ENCODE measurements at regions not wholly inside any gene's neighbourhood (a gene's known extent, or its start where the extent isn't known, plus 50 kb on each side); places are given as distances from the start of the nearest gene placed in this dataset.

- TF ChIP-seq POLR2AphosphoS5 (IDR thresholded peaks at IDR 0.05; ENCODE audit: low read depth, low read length) (no peak), EGR1 (IDR thresholded peaks at IDR 0.05; ENCODE audit: low read depth) (no peak), TCF7L2 (IDR thresholded peaks at IDR 0.05; ENCODE audit: borderline replicate concordance, extremely low read depth, insufficient read depth, insufficient read length) (no peak), POLR2A (IDR thresholded peaks at IDR 0.05; ENCODE audit: borderline replicate concordance, extremely low read depth, insufficient read depth, insufficient read length) (no peak), CEBPB (IDR thresholded peaks at IDR 0.05; ENCODE audit: low read depth) (no peak), CTCF (IDR thresholded peaks at IDR 0.05 in 2 of 3, conservative IDR thresholded peaks at IDR 0.05 in 1 of 3; ENCODE audit: borderline replicate concordance in 1 of 3, insufficient read depth in 1 of 3, low read depth in 2 of 3, low read length in 2 of 3) (no peak), EZH2 (IDR thresholded peaks at IDR 0.05) (no peak), SP1 (IDR thresholded peaks at IDR 0.05; ENCODE audit: low read depth) (no peak), ZBTB33 (IDR thresholded peaks at IDR 0.05; ENCODE audit: extremely low read depth, insufficient replicate concordance, low read length) (no peak)
- TF ChIP-seq, protein P1, sequence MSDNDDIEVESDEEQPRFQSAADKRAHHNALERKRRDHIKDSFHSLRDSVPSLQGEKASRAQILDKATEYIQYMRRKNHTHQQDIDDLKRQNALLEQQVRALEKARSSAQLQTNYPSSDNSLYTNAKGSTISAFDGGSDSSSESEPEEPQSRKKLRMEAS (IDR thresholded peaks at IDR 0.05): no peak
These were observed 820.5 kb upstream of the TMPRSS15 start for GRCh38 chr21:19224090-19224489.

Measured in HCT116 (cell line).